ENCODE measurements at regions not wholly inside any gene's neighbourhood (a gene's known extent, or its start where the extent isn't known, plus 50 kb on each side); places are given as distances from the start of the nearest gene placed in this dataset.
"Not testable (repeated sequence)": the region's sequence is repeated elsewhere in the genome, so short reads cannot be mapped to it uniquely, and the experiment has no call there.

DNA sequence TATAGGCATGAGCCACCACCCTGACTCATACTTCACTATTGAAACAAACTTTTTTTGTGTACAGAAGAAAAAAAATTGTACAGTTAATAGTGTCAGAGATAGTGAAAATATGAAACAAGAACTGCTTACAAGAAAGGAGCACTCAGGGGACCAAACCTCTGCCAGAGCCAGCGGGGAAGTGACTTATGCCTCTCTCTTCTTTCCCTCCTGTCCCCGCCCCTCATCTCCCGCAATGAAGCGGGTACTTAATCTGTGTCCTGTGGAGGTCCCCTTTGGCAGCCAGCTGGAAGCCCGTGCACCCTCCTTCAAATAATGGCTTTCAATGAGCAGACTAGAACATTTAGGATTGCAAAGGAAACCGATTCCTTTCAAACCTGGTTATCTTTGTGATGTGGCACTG is 51.5 kb downstream of the PPIAL4A start:
- not testable (repeated sequence) for DNase-seq (ENCODE audit: low read depth in 2 of 2)

DNA sequence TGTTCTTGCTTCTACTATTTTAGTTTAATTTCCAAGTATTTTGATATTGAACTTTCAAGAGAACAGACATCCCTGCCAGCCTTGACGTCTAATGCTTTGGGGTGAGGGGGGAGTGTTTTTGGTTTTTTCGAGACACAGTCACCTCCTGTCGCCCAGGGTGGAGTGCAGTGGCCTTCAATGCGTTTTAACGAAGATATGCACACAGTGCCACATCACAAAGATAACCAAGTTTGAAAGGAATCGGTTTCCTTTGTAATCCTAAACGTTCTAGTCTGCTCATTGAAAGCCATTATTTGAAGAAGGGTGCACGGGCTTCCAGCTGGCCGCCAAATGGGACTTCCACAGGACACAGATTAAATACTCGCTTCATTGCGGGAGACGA is 52.3 kb downstream of the PPIAL4A start:
- peak in 1 of 2 donors; percentile 5 for DNase-seq (ENCODE audit: low read depth in 2 of 2)

DNA sequence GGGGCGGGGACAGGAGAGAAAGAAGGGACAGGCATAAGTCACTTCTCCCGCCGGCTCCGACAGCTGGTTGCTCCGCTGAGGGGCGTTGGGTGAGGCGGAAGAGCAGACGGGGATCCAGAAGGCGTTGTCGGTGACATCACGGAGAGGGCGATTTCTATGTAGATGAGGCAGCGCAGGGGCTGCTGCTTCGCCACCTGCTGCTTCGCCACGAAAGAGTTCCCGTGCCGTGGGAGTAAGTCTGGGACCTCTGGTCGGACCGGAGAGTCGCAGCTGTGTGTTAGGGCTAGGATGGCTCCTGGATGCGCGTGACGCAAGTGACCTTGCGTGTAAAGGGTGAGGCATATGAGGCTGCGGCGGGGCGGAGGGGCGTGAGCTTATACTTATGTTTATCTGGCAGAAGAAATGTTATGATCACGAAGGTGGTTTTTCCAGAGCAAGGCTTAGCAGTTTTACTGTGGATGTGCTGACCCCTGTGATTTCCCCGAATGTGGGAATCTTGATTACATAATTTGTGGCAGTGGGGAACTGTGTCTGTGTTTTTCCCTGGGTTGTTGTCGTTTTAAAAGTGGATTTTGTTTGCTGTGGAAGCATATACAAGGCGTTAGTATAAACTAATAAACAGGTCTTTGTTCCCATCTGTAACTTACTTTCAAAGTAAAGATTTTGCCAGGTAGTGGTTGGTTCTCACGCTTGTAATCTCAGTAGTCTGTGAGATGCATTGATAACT is 52.8 kb downstream of the PPIAL4A start:
- DNase-seq (ENCODE audit: low read depth in 2 of 2): peak; percentile 53 to 69

DNA sequence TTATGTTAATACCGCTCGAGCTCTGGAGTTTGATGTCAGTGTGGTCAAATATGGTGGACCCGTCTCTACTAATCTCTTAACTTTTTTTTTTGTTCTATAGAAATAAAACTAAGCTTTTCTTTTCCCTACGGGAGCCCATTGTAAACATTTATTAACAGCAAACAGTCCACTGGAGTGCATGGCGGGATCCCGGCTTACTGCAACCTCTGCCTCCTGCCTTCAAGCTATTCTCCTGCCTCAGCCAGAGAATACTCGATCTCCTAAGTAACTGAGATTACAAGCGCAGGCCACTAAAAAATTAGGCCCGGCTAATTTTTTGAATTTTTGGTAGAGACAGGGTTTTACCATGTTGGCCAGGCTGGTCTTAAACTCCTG is 53.4 kb downstream of the PPIAL4A start:
- not testable (repeated sequence) for DNase-seq (ENCODE audit: low read depth in 2 of 2)

DNA sequence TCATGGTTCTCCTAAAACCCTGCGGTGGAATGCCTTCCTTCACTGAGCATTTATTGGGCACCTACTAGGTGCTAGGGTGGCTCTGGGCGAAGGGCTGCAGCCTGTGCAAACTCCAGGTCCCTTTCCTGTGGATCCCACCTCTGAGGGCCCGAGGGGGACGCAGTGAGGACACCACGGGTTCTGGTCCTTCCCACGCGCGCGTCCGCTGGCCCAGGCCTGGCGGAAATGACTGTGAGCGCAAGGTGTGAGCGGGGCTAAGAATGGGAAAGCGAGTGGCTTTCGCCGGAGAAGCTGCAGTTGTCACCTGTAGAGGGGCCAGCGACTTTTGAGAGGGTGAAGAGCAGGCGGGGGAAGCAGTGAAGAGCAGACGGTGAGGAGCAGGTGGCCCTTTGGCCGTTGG is 55.1 kb downstream of the PPIAL4A start:
- not testable (repeated sequence) for DNase-seq (ENCODE audit: low read depth in 2 of 2)

DNA sequence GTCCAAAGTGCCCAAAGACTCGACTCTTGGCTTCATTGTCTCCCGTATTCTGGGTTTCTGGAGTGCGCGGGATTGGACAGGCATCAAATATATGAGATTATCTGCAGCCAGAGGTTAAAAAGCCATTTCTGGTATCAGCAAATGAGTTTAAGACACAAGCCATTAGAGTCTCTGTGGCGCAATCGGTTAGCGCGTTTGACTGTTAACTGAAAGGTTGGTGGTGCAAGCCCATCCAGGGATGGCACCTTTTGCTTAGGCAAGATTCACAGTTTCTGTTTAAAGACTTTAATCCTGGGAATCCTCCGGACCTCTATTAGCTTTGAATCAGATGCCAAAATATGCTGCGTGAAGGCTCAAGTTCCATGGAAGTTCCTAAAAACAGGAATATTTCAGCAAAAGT is 55.6 kb downstream of the PPIAL4A start:
- not testable (repeated sequence) for DNase-seq (ENCODE audit: low read depth in 2 of 2)

DNA sequence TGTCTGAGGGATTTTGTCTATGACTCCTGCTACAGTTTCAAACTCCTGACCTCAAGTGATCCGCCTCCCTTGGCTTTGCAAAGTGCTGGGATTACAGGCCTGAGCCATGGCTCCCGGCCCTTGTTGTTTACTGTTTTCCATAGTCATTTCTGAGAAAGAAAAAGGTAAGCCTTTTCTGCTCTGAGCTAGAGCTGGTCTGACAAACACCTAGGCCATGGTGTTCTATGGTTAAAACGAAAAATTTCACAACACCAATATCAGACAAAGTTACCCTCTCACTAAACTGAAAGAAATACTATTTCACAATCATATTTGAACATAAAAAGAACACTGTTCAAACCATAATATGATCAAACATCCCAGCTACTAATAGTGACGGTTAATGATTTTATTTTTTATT is 57.5 kb downstream of the PPIAL4A start:
- not testable (repeated sequence) for DNase-seq (ENCODE audit: low read depth in 2 of 2)

DNA sequence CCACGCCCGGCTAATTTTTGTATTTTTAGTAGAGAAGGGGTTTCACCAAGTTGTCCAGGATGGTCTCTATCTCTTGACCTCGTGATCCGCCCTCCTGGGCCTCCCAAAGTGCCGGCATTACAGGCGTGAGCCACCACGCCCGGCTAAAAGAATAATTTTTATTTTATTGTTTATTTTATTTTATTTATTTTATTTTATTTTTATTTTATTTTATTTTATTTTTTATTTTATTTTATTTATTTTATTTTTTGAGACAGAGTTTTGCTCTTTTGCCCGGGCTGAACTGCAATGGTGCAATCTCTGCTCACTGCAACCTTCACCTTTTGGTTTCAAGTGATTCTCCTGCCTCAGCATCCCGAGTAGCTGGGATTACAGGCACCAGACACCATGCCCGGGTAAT is 60.2 kb downstream of the PPIAL4A start:
- not testable (repeated sequence) for DNase-seq (ENCODE audit: low read depth in 2 of 2)

DNA sequence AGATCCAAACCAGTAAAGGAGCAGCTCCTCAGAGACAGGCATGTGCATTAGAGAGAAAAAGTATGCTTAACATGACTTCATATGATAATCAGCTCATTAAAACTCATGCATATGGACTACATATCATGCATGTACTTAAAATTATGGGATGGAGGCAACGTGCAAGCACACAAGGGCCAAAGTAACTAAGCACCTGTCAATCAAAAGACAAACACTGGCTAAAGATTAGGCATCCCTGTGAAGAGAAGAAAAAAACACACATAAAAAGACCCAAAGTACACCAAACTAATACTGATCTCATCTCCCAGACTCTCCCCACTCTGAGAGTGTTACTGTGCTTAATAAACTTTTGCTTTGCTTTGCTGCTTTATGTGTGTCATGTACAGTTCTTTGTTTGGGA is 61.1 kb downstream of the PPIAL4A start:
- DNase-seq (ENCODE audit: low read depth in 2 of 2): not testable (repeated sequence)

DNA sequence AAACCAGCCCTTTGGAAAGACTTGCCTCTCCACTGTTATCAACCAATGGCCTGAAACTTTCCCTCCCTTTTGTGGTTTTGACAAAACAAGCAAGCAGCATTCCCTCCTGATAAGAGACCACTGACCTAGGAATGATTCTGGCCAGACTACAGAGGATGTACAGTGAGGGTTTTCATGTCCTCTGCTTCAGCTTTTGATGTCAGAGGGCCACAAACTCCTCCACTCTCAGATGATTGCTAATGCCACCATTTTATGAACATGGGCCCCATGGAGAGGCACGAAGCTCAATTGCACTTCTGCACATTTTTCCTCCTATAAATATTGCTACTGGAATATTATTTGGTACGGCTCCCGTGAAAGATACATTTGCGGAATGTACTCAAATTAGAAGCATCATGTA is 61.5 kb downstream of the PPIAL4A start:
- not testable (repeated sequence) for DNase-seq (ENCODE audit: low read depth in 2 of 2)

DNA sequence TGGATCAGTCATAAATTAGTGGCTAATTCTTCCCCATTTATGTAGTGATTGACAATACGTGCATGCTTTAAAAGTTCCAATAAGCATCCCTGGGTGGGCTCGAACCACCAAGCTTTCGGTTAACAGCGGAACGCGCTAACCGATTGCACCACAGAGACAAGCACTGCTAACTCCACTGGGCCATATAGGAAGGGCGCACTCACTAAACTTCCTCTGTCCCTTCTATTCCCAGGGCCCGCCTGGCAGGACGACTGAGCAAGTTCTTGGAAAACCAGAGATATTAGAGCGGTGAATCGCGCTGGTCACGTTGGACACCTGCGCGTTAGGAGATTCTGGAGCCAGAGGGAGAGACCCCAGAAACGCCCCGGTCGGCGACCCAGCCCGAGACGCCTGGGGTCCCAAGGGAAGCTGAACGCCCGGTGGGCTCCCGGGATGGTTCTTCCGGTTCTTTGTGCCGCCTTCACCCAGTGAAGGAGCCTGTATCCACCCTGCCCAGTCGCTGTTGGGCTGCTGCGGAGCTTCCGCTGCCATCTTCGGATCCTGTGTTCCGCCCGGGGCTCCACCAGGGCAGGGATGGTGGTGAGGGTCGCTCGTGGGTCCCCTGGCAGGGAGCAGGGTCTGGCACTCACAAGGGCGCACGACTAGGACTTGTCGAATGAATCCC is 62.8 kb downstream of the PPIAL4A start:
- DNase-seq (ENCODE audit: low read depth in 2 of 2): not testable (repeated sequence)

DNA sequence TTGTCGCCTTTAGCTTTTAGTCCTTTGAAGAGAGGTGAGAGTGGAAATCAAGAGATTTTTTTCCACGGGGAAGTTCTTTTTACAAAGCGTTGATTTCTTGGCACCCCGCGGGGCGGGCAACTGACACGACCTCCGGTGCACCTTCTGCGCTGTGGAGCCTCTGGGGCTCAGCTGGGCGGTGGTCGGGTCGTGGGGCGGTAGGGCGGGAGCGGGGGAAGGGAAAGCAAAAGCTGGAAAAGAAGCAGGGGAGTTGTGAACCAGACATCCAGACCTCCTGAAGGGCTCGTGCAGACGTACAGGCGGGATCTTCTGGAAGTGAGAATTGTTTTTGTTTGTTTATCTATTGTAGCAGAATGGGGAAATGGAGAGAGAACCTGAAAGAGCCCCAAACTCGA is 63.3 kb downstream of the PPIAL4A start:
- DNase-seq (ENCODE audit: low read depth in 2 of 2): not testable (repeated sequence)

DNA sequence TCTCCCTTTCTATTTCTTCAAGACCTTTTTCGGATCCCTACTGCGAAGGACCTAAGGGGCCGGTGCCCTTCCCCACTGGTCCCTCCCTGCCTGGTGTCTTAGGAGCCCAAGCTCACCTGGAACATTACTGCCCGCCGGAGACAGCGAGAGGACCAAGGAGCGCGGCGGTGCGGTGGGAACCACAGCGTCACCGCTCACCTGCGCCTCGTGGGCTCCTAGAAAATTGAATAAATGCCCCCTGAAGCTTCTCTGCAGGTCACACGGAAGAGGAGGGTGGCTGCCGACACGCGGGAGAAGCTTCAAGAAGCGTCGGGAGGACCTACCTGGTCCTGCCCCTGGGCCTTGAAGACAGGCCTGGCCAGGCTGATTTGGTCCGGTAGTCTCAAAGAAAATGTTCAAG is 65.2 kb downstream of the PPIAL4A start:
- no peak for DNase-seq (ENCODE audit: low read depth in 2 of 2)

DNA sequence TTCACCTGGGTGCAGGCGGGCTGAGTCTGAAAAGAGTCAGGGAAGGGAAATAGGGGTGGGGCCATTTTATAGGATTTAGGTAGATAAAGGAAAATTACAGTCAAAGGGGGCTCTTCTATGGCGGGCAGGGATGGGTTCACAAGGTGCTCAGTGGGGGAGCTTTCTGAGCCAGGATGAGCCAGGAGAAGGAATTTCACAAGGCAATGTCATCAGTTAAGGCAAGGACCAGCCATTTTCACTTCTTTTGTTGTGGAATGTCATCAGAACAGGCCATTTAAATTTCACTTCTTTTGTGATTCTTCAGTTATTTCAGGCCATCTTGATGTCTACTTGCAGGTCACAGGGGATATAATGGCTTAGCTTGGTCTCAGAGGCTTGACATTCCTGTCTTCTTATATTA is 66.4 kb downstream of the PPIAL4A start:
- not testable (repeated sequence) for DNase-seq (ENCODE audit: low read depth in 2 of 2)

DNA sequence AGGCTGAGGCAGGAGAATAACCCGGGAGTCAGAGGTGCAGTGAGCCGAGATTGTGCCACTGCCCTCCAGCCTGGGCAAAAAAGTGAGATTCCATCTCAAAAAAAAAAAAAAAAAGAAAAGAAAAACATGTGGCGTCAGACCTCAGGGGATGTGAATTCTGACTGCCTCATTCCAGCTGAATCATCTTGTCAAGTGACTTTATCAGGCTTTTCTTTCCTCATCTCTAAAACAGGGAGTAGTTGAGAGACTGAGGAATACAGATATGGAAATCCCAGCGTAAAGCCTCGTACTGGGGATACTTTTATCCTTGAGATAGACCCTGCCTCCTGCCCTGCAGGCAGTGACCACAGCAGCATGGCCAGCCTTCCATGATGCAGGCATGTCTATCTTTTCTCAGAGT is 76.4 kb downstream of the PPIAL4A start:
- DNase-seq (ENCODE audit: low read depth in 2 of 2): not testable (repeated sequence)

DNA sequence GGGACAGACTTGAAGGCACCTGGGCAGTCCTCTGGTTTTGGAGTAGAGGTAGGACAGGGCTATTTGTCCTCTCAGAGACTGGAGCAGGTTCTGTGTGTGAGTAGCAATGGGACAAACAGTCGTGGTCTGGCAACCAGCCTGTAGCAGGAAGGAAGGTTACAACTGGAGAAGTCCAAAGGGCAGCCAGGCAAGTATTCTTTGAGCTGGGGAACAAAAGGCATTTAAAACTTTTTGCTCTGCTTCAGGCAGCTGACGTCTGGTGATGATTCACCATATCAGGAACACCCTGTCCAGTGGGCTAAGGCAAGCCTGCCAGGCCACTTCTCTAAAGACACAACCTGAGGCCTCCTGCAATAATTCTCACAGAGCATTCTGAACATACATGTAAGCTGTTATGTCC is 83.3 kb downstream of the PPIAL4A start:
- not testable (repeated sequence) for DNase-seq (ENCODE audit: low read depth in 2 of 2)

DNA sequence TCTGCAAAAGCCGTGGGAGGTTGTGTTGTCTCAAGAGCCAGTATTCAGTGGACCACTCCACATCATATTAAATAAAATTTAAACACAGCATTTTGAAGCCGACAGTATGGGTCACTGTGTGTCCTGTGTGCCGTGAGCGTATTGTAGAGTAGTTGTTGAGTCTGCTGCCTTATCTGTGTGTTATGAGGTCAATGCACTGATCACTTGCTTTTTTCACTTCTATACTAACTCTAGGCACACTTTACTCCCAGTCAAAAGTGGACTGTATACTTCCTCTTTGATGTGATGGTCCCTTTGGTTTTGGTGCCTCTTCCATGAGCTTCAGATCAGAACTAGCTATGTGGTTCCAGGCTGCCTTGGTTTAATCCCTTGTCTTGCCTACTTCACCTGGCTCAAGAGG is 84.3 kb downstream of the PPIAL4A start:
- not testable (repeated sequence) for DNase-seq (ENCODE audit: low read depth in 2 of 2)

DNA sequence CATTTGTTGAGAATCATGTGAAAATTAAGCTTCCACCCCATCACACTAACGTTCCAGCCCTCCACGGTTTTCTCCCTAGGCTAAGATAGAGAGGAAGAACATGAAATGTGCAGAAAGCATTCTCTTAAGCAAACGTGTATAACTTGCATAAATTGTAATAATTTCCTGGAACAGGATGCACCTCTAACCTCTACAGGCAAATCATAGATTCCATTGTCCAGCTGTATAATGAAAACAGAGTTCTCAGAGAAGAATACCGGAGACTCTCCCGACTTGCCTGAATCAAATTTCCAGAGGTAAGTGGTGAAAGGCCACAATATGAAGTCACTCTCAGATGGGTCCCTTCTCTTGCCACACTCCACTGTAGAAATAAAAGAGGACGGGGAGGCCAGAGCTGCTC is 87.7 kb downstream of the PPIAL4A start:
- DNase-seq (ENCODE audit: low read depth in 2 of 2): not testable (repeated sequence)

DNA sequence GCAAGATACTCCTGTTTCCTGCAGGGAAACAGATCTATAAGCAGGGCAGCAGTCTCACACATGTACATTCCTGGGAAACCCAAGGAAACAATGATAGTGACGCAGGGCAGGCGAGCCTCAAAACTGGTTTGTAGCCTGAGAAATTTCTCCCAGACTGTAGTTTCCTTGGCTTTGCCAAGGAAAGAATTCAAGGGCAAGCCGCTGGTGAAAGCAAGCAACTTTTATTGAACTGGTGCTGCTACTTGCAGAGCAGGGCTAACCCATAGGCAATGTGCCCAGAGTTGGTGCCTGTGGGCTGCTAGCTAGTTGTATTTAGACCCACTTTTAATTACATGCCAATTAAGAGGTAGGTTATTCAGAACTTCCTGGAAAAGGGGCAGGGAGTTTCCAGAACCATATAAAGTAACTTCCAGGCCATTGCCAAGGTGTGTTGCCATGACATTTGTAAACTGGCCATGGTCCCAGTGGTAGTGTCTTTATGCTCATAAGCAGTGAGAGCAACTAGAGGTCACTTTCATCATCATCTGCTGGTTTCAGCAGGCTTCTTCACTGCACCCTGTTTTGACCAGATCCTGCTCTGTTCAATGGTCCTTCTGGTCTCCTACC is 92.0 kb downstream of the PPIAL4A start:
- DNase-seq (ENCODE audit: low read depth in 2 of 2): not testable (repeated sequence)

DNA sequence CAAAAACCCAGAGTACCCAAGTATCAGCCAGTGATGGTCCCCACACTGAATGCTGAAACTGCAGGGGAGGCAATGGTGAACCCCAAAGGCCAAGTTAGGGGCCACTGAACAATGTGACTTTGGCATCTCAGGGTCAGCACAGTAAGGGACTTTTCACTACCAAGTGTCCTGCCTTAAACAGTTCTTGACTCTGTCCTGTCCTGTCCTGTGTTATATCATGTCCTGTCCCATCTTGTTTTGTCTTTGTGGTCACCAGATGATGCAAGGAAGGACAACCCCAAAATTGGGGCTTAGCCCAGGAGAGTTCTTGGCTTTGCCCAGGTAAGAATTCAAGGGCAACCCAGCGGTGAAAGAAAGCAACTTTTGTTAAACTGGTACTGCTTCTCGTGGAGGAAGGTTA is 105.0 kb downstream of the PPIAL4A start:
- not testable (repeated sequence) for DNase-seq (ENCODE audit: low read depth in 2 of 2)

DNA sequence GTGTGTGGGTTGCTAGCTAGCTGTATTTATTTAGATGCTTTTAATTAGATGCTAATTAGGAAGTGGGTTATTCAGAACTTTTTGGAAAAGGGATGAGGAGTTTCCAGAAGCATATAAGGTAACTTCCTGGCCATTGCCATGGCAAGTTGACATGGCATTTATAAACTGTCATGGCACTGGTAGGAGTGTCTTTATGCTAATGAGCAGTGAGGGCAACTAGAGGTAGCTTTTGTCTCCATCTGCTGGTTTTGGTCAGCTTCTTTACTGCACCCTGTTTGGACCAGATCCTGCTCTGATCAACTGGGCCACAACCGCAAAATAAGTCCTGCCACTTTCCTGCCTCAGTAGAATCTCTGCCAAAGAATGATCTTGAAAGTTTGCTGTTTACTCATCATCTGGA is 105.5 kb downstream of the PPIAL4A start:
- DNase-seq (ENCODE audit: low read depth in 2 of 2): not testable (repeated sequence)

DNA sequence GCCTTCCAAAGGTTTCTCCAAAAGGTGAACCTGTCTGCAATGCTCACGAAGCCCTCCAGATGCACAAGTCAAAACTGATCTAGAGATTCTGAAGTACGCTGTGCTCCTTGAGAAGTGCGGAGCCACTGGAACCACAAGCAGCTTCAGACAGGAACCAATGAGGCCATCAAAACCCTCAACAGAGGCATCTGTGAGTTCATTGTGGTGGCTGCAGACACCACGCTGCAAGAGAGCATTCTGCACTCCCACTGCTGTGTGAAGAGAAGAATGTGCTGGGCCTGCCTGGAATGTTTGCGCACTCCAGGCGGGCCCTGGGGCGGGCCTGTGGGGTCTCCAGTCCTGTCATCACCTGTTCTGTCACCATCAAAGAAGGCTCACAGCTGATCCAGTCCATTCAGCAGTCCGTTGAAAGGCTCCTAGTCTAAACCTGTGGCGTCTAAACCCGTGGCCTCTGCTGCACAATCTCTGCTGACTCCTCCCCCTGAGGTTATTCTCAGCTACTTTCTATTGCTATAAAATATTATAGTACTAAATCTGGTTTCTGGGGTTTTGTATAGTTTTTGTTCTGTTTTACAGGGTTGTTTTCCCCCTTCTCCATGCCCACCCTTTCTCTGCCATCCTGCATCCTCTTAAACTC is 111.6 kb downstream of the PPIAL4A start:
- DNase-seq (ENCODE audit: low read depth in 2 of 2): not testable (repeated sequence)
